ENCODE measurements at regions not wholly inside any gene's neighbourhood (a gene's known extent, or its start where the extent isn't known, plus 50 kb on each side); places are given as distances from the start of the nearest gene placed in this dataset.

GRCh38 chr7:69173341-69173740 is 424.9 kb upstream of the AUTS2 start:
- Histone ChIP-seq H3K27ac (ENCODE audit: low read depth, low read length) (no peak overlapping the region), H4K20me1 (ENCODE audit: insufficient read depth, low read length) (no peaks in the 10 kb centered on the region), H3K4me2 (ENCODE audit: insufficient read depth, low read length) (no peak overlapping the region), H3K27me3 (ENCODE audit: insufficient read depth, low read length) (no peaks in the 10 kb centered on the region), H3K4me1 (ENCODE audit: insufficient read depth, low read length) (no peaks in the 10 kb centered on the region), H3K36me3 (ENCODE audit: insufficient read depth, low read length) (no peaks in the 10 kb centered on the region), H3K4me3 (ENCODE audit: insufficient read depth, low read length) (no peak overlapping the region), H3K9me3 (ENCODE audit: low read depth, low read length) (no peaks in the 10 kb centered on the region), H3K79me2 (ENCODE audit: insufficient read depth, low read length) (no peaks in the 10 kb centered on the region), H2AFZ (ENCODE audit: low read length) (no peak overlapping the region)
- DNase-seq (ENCODE audit: insufficient read length, low spot score, missing footprints), result no peak
- no peak for TF ChIP-seq CTCF (IDR thresholded peaks at IDR 0.05; ENCODE audit: extremely low read depth, low read depth, low read length)

- no peak overlapping the region for H2AFZ ChIP-seq (ENCODE audit: low read length)
- H3K4me2 ChIP-seq (ENCODE audit: insufficient read depth, low read length), result no peak overlapping the region
- H3K27ac ChIP-seq (ENCODE audit: low read depth, low read length), result no peak overlapping the region
- no peaks in the 10 kb centered on the region for H3K36me3 ChIP-seq (ENCODE audit: insufficient read depth, low read length)
- H3K79me2 ChIP-seq (ENCODE audit: insufficient read depth, low read length), result no peaks in the 10 kb centered on the region
- DNase-seq (ENCODE audit: insufficient read length, low spot score, missing footprints), result no peak
- no peak for TF ChIP-seq CTCF (IDR thresholded peaks at IDR 0.05; ENCODE audit: extremely low read depth, low read depth, low read length)
- H4K20me1 ChIP-seq (ENCODE audit: insufficient read depth, low read length), result no peaks in the 10 kb centered on the region
- no peaks in the 10 kb centered on the region for H3K27me3 ChIP-seq (ENCODE audit: insufficient read depth, low read length)
- H3K9me3 ChIP-seq (ENCODE audit: low read depth, low read length), result no peaks in the 10 kb centered on the region
- H3K4me3 ChIP-seq (ENCODE audit: insufficient read depth, low read length), result no peak overlapping the region
- H3K4me1 ChIP-seq (ENCODE audit: insufficient read depth, low read length), result no peaks in the 10 kb centered on the region
Measured at GRCh38 chr7:69173846-69174245, 424.4 kb upstream of the AUTS2 start.

- TF ChIP-seq CTCF (IDR thresholded peaks at IDR 0.05; ENCODE audit: extremely low read depth, low read depth, low read length), result no peak
- Histone ChIP-seq H3K4me1 (ENCODE audit: insufficient read depth, low read length) (no peaks in the 10 kb centered on the region), H3K27ac (ENCODE audit: low read depth, low read length) (no peak overlapping the region), H3K36me3 (ENCODE audit: insufficient read depth, low read length) (no peaks in the 10 kb centered on the region), H3K4me3 (ENCODE audit: insufficient read depth, low read length) (no peak overlapping the region), H3K9me3 (ENCODE audit: low read depth, low read length) (no peaks in the 10 kb centered on the region), H3K27me3 (ENCODE audit: insufficient read depth, low read length) (no peaks in the 10 kb centered on the region), H2AFZ (ENCODE audit: low read length) (no peak overlapping the region), H3K79me2 (ENCODE audit: insufficient read depth, low read length) (no peaks in the 10 kb centered on the region), H3K4me2 (ENCODE audit: insufficient read depth, low read length) (no peak overlapping the region), H4K20me1 (ENCODE audit: insufficient read depth, low read length) (no peaks in the 10 kb centered on the region)
- DNase-seq (ENCODE audit: insufficient read length, low spot score, missing footprints), result no peak
Measured at GRCh38 chr7:69176841-69177240, 421.4 kb upstream of the AUTS2 start.

- H2AFZ ChIP-seq (ENCODE audit: low read length), result no peak overlapping the region
- no peaks in the 10 kb centered on the region for H3K27me3 ChIP-seq (ENCODE audit: insufficient read depth, low read length)
- no peak overlapping the region for H3K4me2 ChIP-seq (ENCODE audit: insufficient read depth, low read length)
- no peaks in the 10 kb centered on the region for H3K79me2 ChIP-seq (ENCODE audit: insufficient read depth, low read length)
- H3K36me3 ChIP-seq (ENCODE audit: insufficient read depth, low read length), result no peaks in the 10 kb centered on the region
- H3K4me3 ChIP-seq (ENCODE audit: insufficient read depth, low read length), result no peak overlapping the region
- TF ChIP-seq CTCF (IDR thresholded peaks at IDR 0.05; ENCODE audit: extremely low read depth, low read depth, low read length), result no peak
- no peaks in the 10 kb centered on the region for H3K4me1 ChIP-seq (ENCODE audit: insufficient read depth, low read length)
- no peaks in the 10 kb centered on the region for H4K20me1 ChIP-seq (ENCODE audit: insufficient read depth, low read length)
- no peaks in the 10 kb centered on the region for H3K9me3 ChIP-seq (ENCODE audit: low read depth, low read length)
- H3K27ac ChIP-seq (ENCODE audit: low read depth, low read length), result no peak overlapping the region
- no peak for DNase-seq (ENCODE audit: insufficient read length, low spot score, missing footprints)
Measured at GRCh38 chr7:69177461-69177861, 420.8 kb upstream of the AUTS2 start.

All from osteoblast (primary cell).